Neural crest cell (in vitro differentiated cells): ENCODE measurements at regions not wholly inside any gene's neighbourhood (a gene's known extent, or its start where the extent isn't known, plus 50 kb on each side); places are given as distances from the start of the nearest gene placed in this dataset.

Source experiments
- DNase-seq: peaks from one replicate; pipeline ENCODE4 v3.0.0; 2021; ENCODE audit warnings: low read depth, mixed read lengths, low spot score
- H3K27ac Mint-ChIP-seq: one replicate; pipeline ENCODE4 v1.8.0; 2021; ENCODE audit warnings: mild to moderate bottlenecking, mixed read lengths; ENCODE audit not compliant: unreplicated experiment
- H3K27me3 Mint-ChIP-seq: 2 replicates; pipeline ENCODE4 v1.8.0; 2021; ENCODE audit warnings: low read depth, mild to moderate bottlenecking, mixed read lengths
- H3K36me3 Mint-ChIP-seq: 2 replicates; pipeline ENCODE4 v1.8.0; 2021; ENCODE audit warnings: low read depth, mild to moderate bottlenecking, mixed read lengths
- H3K4me1 Mint-ChIP-seq: 2 replicates; pipeline ENCODE4 v1.8.0; 2021; ENCODE audit warnings: mixed read lengths
- H3K4me3 Mint-ChIP-seq: one replicate; pipeline ENCODE4 v1.8.0; 2021; ENCODE audit warnings: mild to moderate bottlenecking, mixed read lengths
- H3K9me3 Mint-ChIP-seq: 2 replicates; pipeline ENCODE4 v1.8.0; 2021; ENCODE audit warnings: mixed read lengths
- CTCF ChIP-seq: fragments of 200-600 bp; sonication (generic); conservative IDR thresholded peaks from 2 replicates; pipeline ENCODE4 v1.5.0; 2021; ENCODE audit warnings: antibody characterized with exemption, mild to moderate bottlenecking

GRCh38 chr16:9555051-9555450 is 463.6 kb downstream of the HAPSTR1 start:
- H3K4me3 Mint-ChIP-seq, result no peak overlapping the region
- H3K27me3 Mint-ChIP-seq, result peaks cover 2% of the 10 kb centered on the region
- no peaks in the 10 kb centered on the region for H3K36me3 Mint-ChIP-seq
- no peaks in the 10 kb centered on the region for H3K4me1 Mint-ChIP-seq
- peaks cover 3% of the 10 kb centered on the region for H3K9me3 Mint-ChIP-seq
- no peak for DNase-seq
- TF ChIP-seq CTCF, result no peak
- H3K27ac Mint-ChIP-seq, result no peak overlapping the region

GRCh38 chr16:9556949-9557665 is 465.7 kb downstream of the HAPSTR1 start:
- no peak overlapping the region for H3K27ac Mint-ChIP-seq
- H3K9me3 Mint-ChIP-seq, result peaks cover 3% of the 10 kb centered on the region
- no peaks in the 10 kb centered on the region for H3K4me1 Mint-ChIP-seq
- H3K36me3 Mint-ChIP-seq, result no peaks in the 10 kb centered on the region
- H3K27me3 Mint-ChIP-seq, result peaks cover 13% of the 10 kb centered on the region
- no peak for DNase-seq
- no peak overlapping the region for H3K4me3 Mint-ChIP-seq
- TF ChIP-seq CTCF, result no peak

- Mint-ChIP-seq H3K36me3 (no peaks in the 10 kb centered on the region), H3K27me3 (peaks cover 13% of the 10 kb centered on the region), H3K9me3 (peaks cover 3% of the 10 kb centered on the region), H3K27ac (no peak overlapping the region), H3K4me3 (no peak overlapping the region), H3K4me1 (no peaks in the 10 kb centered on the region)
- DNase-seq, result no peak
- no peak for TF ChIP-seq CTCF
Observed at GRCh38 chr16:9557713-9558112, 466.3 kb downstream of the HAPSTR1 start.

- peaks cover 2% of the 10 kb centered on the region for H3K9me3 Mint-ChIP-seq
- H3K27me3 Mint-ChIP-seq, result peaks cover 2% of the 10 kb centered on the region
- H3K4me3 Mint-ChIP-seq, result no peak overlapping the region
Observed at GRCh38 chr16:9566099-9566498, 474.7 kb downstream of the HAPSTR1 start.

GRCh38 chr16:9567666-9568065 is 476.2 kb downstream of the HAPSTR1 start:
- H3K36me3 Mint-ChIP-seq, result no peaks in the 10 kb centered on the region
- no peaks in the 10 kb centered on the region for H3K4me1 Mint-ChIP-seq
- H3K9me3 Mint-ChIP-seq, result peaks cover 2% of the 10 kb centered on the region
- no peak for DNase-seq
- no peak overlapping the region for H3K27ac Mint-ChIP-seq
- no peaks in the 10 kb centered on the region for H3K27me3 Mint-ChIP-seq
- no peak for TF ChIP-seq CTCF
- no peak overlapping the region for H3K4me3 Mint-ChIP-seq

More at GRCh38 chr16:9566099-9566498, 474.7 kb downstream of the HAPSTR1 start:
- no peak for DNase-seq
- Mint-ChIP-seq H3K4me1 (no peaks in the 10 kb centered on the region), H3K27ac (no peak overlapping the region), H3K36me3 (no peaks in the 10 kb centered on the region)
- TF ChIP-seq CTCF, result no peak
